Fibroblast of lung (primary cell): ENCODE measurements at regions not wholly inside any gene's neighbourhood (a gene's known extent, or its start where the extent isn't known, plus 50 kb on each side); places are given as distances from the start of the nearest gene placed in this dataset.

Source experiments
- DNase-seq, 2 donors: peaks; one replicate each; pipeline versions ENCODE4 v3.0.0 to v3.0.0-alpha.2; 2010; ENCODE audit warnings: low read depth in 2 of 2
- H2AFZ ChIP-seq: 2 replicates; pipeline ENCODE4 v1.5.1; 2012; ENCODE audit warnings: low read length, control low read depth, inconsistent platforms
- H3K27ac ChIP-seq: 2 replicates; pipeline ENCODE4 v1.5.1; 2011; ENCODE audit warnings: low read length, control low read depth; ENCODE audit not compliant: insufficient read depth
- H3K27me3 ChIP-seq: 2 replicates; pipeline ENCODE4 v1.5.1; 2011; ENCODE audit warnings: mild to moderate bottlenecking, low read length; ENCODE audit not compliant: control insufficient read depth, insufficient read depth
- H3K36me3 ChIP-seq: 2 replicates; pipeline ENCODE4 v1.5.1; 2011; ENCODE audit warnings: low read length; ENCODE audit not compliant: control insufficient read depth, insufficient read depth
- H3K4me1 ChIP-seq: 2 replicates; pipeline ENCODE4 v1.5.1; 2011; ENCODE audit warnings: low read length; ENCODE audit not compliant: control insufficient read depth, insufficient read depth; ENCODE audit errors: extremely low read depth
- H3K4me2 ChIP-seq: 2 replicates; pipeline ENCODE4 v1.5.1; 2011; ENCODE audit warnings: low read length, control low read depth; ENCODE audit not compliant: insufficient read depth; ENCODE audit errors: extremely low read depth
- H3K4me3 ChIP-seq, 4 experiments: fragments of 200-600 bp in 1 of 4; sonication (generic) in 1 of 4; replicated peaks in 1 of 4; 2 replicates each; pipeline ENCODE4 v1.5.1; 2011 to 2016; ENCODE audit warnings: low read length in 4 of 4, low read depth in 3 of 4, mild to moderate bottlenecking in 3 of 4, control low read depth in 2 of 4, inconsistent platforms in 1 of 4, mixed read lengths in 1 of 4; ENCODE audit not compliant: insufficient read depth in 1 of 4; ENCODE audit errors: control extremely low read depth in 1 of 4
- H3K79me2 ChIP-seq: 2 replicates; pipeline ENCODE4 v1.5.1; 2012; ENCODE audit warnings: mild to moderate bottlenecking, low read length, inconsistent platforms; ENCODE audit not compliant: control insufficient read depth, insufficient read depth
- H3K9ac ChIP-seq: 2 replicates; pipeline ENCODE4 v1.5.1; 2011; ENCODE audit warnings: mild to moderate bottlenecking, low read length, control low read depth; ENCODE audit not compliant: insufficient read depth
- H3K9me3 ChIP-seq: 2 replicates; pipeline ENCODE4 v1.5.1; 2012; ENCODE audit warnings: low read depth, low read length; ENCODE audit not compliant: control insufficient read depth, insufficient read depth
- H4K20me1 ChIP-seq: 2 replicates; pipeline ENCODE4 v1.5.1; 2011; ENCODE audit warnings: low read length; ENCODE audit not compliant: control insufficient read depth, insufficient read depth; ENCODE audit errors: extremely low read depth
- CTCF ChIP-seq, 2 donors: IDR thresholded peaks in 1 of 2; conservative IDR thresholded peaks in 1 of 2; 1 replicate in 1 of 2; 2 replicates in 1 of 2; pipeline ENCODE4 v1.5.1; 2011 to 2012; ENCODE audit warnings: low read length in 2 of 2, control low read depth in 1 of 2, inconsistent platforms in 1 of 2, low read depth in 1 of 2, mild to moderate bottlenecking in 1 of 2
- EZH2 ChIP-seq: IDR thresholded peaks from 2 replicates; pipeline ENCODE4 v1.5.1; 2012; ENCODE audit warnings: low read length, control low read depth, mild to moderate bottlenecking; ENCODE audit errors: missing control alignments

GRCh38 chr5:125281667-125282066 is 535.2 kb upstream of the ZNF608 start:
- Histone ChIP-seq H3K27me3 (no peaks in the 10 kb centered on the region), H3K4me3 (no peak overlapping the region), H3K4me1 (no peaks in the 10 kb centered on the region), H3K9ac (no peak overlapping the region), H3K9me3 (no peaks in the 10 kb centered on the region), H3K79me2 (no peaks in the 10 kb centered on the region), H3K27ac (no peak overlapping the region), H2AFZ (no peak overlapping the region), H3K36me3 (no peaks in the 10 kb centered on the region), H3K4me2 (no peak overlapping the region), H4K20me1 (no peaks in the 10 kb centered on the region)
- DNase-seq = no peak
- no peak for TF ChIP-seq CTCF (conservative IDR thresholded peaks at IDR 0.05 in 1 of 2, IDR thresholded peaks at IDR 0.05 in 1 of 2; ENCODE audit: low read depth in 1 of 2, low read length in 2 of 2)
- TF ChIP-seq EZH2 = no peak

- no peak for TF ChIP-seq EZH2
- no peak for TF ChIP-seq CTCF (conservative IDR thresholded peaks at IDR 0.05 in 1 of 2, IDR thresholded peaks at IDR 0.05 in 1 of 2; ENCODE audit: low read depth in 1 of 2, low read length in 2 of 2)
- H3K9ac ChIP-seq = no peak overlapping the region
- no peaks in the 10 kb centered on the region for H3K4me1 ChIP-seq
- no peaks in the 10 kb centered on the region for H4K20me1 ChIP-seq
- H3K27me3 ChIP-seq = no peaks in the 10 kb centered on the region
- H3K9me3 ChIP-seq = no peaks in the 10 kb centered on the region
- H3K36me3 ChIP-seq = no peaks in the 10 kb centered on the region
- H3K27ac ChIP-seq = no peak overlapping the region
- H3K79me2 ChIP-seq = no peaks in the 10 kb centered on the region
- no peak overlapping the region for H3K4me3 ChIP-seq
- no peak overlapping the region for H2AFZ ChIP-seq
- no peak overlapping the region for H3K4me2 ChIP-seq
- no peak for DNase-seq
These were observed 536.9 kb upstream of the ZNF608 start for GRCh38 chr5:125283372-125283771.

- H3K4me2 ChIP-seq = no peak overlapping the region
- no peak overlapping the region for H3K27ac ChIP-seq
- H3K4me1 ChIP-seq = no peaks in the 10 kb centered on the region
- no peak overlapping the region for H2AFZ ChIP-seq
- no peaks in the 10 kb centered on the region for H3K27me3 ChIP-seq
- H3K79me2 ChIP-seq = no peaks in the 10 kb centered on the region
- TF ChIP-seq CTCF (conservative IDR thresholded peaks at IDR 0.05 in 1 of 2, IDR thresholded peaks at IDR 0.05 in 1 of 2; ENCODE audit: low read depth in 1 of 2, low read length in 2 of 2) (no peak), EZH2 (no peak)
- H3K9ac ChIP-seq = no peak overlapping the region
- H3K4me3 ChIP-seq = no peak overlapping the region
- no peaks in the 10 kb centered on the region for H3K36me3 ChIP-seq
- H4K20me1 ChIP-seq = no peaks in the 10 kb centered on the region
- H3K9me3 ChIP-seq = no peaks in the 10 kb centered on the region
- DNase-seq = no peak
These were observed 539.8 kb upstream of the ZNF608 start for GRCh38 chr5:125286271-125286670.
